ENCODE measurements at regions not wholly inside any gene's neighbourhood (a gene's known extent, or its start where the extent isn't known, plus 50 kb on each side); places are given as distances from the start of the nearest gene placed in this dataset.

- TF ChIP-seq CTCF (conservative IDR thresholded peaks at IDR 0.05), result peak; percentile 10; the same call in 1 of the 2 replicates
- TF ChIP-seq ZFX (IDR thresholded peaks at IDR 0.05), result no peak
These were observed 578.4 kb downstream of the CCDC171 start for GRCh38 chr9:16131264-16131663.
